HG02763 (cell line): ENCODE measurements at regions not wholly inside any gene's neighbourhood (a gene's known extent, or its start where the extent isn't known, plus 50 kb on each side); places are given as distances from the start of the nearest gene placed in this dataset.

Experiments
- ATAC-seq: cut with Tn5 transposase; IDR thresholded peaks from one replicate; pipeline ENCODE4 v1.9.1; 2021; ENCODE audit warnings: mild to moderate bottlenecking, moderate library complexity; ENCODE audit not compliant: unreplicated experiment

DNA sequence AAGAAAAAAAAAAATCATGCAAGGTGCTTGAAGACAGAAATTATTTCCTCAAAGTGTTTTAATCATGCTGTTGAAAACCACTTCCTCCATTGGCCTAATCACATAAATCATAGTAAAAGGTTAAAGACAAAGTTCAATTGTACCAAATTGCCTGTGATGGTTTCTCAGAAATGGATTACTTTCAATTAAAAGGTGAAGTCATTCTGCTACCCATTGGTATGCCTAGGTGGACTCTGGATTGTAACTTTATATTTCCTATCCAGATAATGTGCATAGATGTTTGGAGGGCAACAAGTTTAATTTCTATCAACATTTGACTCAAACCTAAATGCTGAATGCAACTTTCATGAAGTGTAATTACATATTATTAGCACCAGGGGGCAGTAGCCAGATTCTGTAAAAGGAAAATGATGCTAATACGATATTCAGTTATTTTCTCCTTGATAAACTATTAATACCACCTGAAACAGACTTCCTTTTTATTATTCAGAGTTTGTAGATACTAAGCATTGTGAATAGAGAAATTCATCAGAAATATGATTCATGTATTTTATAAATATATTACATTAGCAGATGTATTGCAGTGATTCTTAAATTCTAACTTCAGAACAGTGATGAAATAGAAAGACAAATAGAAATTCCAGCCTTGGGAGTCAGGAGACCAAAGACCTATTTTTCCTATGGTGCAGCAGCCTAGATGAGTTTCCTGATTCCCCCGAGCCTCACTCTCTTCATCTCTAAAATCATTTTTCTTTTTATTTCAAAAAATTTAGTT is 148.2 kb downstream of the CAAP1 start:
- ATAC-seq: no peak

GRCh38 chr9:26742828-26743476 is 149.7 kb downstream of the CAAP1 start:
- no peak for ATAC-seq

DNA sequence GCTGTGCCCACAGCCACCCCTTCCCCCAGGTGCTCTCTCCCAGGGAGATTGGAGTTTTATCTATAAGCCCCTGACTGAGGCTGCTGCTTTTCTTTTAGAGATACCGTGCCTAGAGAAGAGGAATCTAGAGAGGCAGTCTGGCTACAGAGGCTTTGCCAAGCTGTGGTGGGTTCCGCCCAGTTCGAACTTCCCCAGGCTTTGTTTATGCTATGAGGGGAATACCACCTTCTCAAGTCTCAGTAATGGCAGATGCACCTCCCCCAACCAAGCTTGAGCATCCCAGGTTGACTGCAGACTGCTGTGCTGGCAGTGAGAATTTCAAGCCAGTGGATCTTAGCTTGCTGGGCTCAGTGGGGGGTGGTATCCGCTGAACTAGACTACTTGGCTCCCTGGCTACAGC is 157.4 kb downstream of the CAAP1 start:
- no peak for ATAC-seq

GRCh38 chr9:26729187-26729586 is 163.4 kb downstream of the CAAP1 start:
- ATAC-seq: no peak

DNA sequence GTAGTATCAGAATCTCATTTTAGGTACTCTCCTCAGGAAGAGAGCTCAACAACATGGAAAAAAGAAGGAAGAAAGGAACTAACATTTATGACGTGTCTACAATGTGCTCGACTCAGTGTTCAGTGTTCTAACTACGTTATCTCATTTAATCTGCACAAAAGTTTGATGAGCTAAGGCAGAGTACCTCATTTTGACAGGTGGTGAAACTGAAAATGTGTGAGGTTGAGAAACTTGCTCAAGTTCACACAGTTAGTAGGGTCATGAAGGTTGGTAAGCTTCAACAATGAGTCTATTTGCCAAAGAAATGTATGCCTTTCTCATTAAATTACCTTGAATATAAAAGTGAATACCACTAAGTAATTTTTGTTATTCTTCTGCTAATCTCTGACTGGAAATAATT is 165.1 kb downstream of the CAAP1 start:
- ATAC-seq: no peak

DNA sequence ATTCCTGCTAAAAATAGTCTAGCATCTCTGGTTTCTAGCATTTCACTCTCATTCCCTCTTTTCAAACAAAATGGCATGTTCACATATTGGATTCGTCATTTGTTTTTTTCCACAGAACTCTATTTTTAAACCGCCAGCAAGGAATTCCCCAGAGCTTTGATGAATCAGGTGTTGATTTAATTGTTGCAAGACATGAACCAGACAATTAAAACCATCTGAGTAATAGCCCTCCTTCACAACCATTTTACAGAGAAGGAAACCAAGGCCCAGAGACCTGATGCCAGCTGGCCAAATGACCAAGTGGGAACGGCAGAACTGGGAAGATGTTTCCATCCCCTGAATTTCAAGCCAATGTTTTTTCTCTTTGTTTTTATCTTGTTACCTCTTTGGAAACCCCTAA is 167.0 kb downstream of the CAAP1 start:
- no peak for ATAC-seq

DNA sequence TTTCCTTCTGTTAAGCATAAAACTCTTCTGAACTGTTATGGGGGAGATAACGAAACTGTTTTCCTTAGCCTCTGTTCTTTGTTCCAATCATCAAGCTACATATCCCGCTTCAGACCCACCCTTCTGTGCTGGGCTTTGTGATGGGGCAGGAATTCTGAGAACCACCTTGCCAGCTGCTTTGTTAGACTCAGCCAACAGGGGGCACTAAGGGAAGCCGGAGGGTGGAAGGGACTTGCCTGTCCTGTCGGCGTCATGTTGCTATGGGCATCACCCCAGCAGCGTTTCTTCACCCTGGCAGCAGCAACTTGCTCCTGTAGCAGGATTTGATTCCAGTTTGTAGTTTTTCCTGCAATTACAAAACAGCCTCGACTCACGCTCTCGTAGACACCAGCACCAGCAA is 169.1 kb downstream of the CAAP1 start:
- ATAC-seq: no peak

GRCh38 chr9:26722755-26723154 is 169.8 kb downstream of the CAAP1 start:
- ATAC-seq: no peak

- ATAC-seq: no peak
These were observed 182.6 kb downstream of the CAAP1 start for GRCh38 chr9:26710008-26710407.

DNA sequence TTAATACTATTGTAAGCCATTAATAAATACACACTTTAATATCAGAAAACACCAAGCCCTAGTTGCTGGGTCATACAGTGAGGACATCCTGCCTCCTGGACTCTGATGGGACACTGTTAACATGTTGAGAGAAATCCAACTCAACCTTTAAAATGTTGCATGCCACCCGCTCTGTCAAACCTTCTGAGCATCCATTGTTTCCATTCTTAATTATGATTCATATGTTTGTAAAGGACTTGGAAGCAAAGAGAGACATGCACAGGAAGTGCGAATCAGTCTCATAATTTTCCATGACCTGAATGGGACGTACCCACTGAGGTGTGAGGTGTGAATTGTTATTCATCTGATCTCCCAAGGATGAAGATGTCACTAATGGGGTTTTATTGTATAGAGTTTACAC is 186.4 kb downstream of the CAAP1 start:
- no peak for ATAC-seq

DNA sequence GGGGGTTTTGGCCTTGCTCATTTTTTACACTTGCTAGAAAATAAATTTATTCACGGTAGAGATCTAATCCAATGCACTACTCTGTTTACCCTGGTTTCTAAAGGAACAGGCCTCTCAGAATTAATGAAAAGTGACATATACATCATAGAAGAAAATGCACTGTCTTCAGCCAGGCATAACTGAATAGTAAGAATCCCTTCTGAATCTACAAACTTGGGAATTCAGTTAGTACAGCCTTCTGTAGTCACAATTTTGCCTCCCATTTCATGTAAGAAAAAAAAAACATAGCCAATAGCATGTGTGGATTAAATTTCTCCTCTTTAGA is 197.3 kb downstream of the CAAP1 start:
- no peak for ATAC-seq

DNA sequence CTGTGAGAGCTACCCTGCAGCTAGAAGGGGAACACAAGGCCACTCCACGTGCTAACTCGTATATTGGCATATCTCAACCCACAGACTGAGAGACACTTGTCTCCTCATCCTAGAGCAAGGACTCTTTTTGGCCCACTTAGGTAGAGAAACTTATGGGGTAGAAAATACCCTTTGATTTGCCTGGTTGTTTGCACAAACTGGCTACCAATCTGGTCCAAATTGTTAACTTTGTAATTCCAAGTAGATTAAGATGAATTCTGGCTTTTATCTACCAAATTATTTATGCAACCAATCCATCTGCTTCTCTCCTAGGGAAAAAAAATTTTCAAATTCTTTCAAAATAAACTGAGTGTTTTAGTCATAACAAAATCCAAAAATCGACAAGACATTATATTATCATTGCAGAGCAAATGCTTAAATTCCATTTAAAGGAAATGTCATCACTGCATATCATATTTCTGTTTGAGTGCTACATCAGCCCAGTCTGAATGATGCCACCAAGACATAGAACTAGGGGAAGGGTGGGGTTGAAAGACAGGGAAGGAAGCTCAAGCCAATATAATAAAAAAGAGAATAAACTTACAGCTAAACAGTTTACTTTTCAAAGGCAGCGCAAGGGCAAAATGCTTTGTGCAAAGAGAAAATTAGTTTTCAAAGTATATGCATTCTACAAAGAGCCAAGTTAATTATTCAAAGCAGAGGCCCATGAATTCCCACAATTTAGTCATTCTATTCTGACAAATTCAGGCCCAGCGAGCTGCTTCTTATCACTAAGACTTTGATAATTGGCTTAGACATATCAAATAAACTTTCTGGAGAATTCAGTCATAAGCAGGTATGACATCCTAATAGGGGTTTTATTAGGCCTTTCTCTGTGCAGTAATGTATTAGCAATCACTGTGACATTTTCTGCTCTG is 198.0 kb downstream of the CAAP1 start:
- no peak for ATAC-seq

DNA sequence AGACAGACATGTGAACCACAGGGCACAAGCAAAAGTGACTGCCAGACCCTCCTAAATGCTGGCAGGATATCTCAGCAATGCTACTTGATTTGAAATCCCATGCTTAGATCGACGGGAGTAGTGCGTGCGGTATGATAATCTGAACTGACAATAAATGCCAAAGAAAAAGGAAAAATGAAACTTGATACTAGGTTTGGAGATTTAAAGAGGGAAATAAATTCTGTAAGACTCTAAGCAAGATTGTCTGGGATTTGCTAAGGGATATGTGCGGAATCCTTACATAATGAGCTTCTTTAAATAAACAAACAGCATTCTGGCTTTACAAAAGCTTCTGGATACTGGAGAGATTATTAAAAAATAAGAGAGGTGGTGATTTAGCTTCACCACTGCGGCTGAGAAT is 203.6 kb downstream of the CAAP1 start:
- ATAC-seq: no peak

DNA sequence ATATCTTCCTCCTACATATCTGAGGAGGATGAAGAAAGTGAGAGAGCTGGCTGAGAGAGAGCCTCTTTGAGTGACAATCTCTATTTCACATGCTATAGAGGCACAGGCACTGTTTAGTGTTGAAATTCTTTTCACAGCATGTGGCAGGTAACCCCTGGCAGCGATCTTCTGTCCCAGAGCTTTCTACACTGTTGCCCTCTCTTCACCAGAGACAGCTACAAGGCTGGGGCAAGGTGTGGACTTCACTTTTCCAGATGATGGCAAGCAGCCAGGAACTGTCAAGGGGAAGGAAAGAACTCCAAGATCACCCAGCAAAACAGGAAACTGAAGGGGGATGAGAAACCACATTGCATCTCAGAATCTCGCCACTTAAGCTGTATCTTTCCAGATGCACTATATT is 205.2 kb downstream of the CAAP1 start:
- no peak for ATAC-seq

DNA sequence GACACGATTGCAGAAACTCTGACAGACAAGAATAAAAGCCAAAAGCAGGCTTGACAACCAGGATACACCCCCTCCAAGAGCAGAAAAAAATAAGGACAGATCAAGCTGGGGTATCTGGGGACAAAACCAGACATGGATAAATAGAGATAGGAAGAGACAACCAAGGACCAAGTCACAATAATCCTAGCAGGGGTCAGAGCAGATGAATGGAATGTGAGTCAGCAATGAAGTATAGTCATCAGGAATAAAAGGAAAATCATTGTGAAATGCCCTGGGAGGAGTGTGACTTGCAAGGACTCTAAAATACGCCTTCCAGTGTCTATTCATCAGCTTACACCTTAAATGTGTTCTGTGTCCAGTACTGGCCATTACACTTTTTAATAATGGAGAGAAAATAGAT is 206.8 kb downstream of the CAAP1 start:
- no peak for ATAC-seq

- no peak for ATAC-seq
These were observed 208.6 kb downstream of the CAAP1 start for GRCh38 chr9:26684029-26684428.

GRCh38 chr9:26682796-26683496 is 209.7 kb downstream of the CAAP1 start:
- no peak for ATAC-seq

DNA sequence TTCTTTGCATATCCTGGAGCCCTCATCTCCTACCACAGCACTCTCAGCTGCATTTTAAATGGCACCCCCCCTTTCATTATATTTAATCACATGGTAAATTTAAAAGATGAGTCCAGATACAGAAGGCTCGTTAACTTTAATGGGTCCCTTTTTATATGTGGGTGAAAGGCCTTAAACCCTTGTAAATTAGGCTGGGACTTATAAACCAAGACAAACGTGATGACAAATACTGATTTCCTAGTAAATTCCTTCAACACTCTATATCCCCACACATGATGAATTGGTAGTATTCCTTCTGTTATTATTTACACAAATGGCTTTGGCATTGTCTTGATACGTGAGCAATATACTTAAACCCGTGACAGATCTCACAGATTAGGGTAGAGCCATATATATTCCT is 210.6 kb downstream of the CAAP1 start:
- ATAC-seq: no peak

DNA sequence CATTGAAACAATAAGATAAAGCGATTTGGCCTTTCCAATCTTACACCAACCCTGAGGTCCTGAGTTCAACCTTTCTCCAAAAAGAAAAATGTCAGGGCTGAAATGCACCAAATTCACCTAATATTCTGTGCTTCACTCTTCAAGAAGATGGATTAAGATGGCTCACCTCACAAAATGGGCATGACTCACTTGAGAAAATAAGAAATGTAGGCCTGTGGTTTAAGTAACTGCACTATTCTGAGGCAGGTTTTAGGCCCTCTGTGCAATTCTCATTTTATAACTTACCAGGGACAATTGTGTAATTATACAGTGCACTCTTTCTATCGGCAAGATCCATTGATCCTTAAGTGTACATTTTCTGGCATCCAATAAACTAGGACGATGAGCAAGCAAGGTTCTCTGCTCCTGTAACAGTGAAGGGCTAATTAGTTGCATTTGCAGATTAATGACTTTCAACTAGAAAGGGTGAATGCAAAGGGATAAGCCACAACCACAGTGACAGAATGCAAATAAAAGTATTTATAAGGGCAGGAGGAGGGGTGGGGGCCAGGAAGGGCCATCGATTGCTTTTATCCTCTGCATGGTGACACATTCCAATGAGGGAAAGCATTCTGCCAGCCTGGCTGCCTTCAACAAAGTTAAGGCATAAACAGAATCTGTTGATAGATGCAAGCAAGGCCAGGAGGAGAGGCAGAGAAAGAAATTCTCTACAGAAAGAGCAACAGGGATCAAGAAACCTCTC is 214.5 kb downstream of the CAAP1 start:
- ATAC-seq: no peak

DNA sequence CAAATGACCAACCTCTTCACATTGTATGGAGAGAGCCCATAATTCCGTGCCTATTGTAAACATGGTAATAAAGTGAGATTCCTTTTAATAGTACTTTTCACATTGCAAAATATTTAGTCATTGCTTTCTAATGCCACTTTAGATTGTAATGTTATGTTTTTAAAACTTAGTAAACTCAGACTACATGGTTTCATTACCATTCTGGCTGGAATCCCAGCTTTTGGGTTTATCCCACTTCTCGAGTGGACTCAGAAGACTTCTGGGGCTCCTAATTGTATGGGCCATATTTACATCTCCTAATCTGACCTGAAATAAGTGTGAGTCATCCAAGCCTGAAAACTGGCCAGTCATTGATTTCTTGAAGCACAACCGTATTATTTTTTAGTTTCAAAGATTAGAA is 217.6 kb downstream of the CAAP1 start:
- ATAC-seq: no peak

DNA sequence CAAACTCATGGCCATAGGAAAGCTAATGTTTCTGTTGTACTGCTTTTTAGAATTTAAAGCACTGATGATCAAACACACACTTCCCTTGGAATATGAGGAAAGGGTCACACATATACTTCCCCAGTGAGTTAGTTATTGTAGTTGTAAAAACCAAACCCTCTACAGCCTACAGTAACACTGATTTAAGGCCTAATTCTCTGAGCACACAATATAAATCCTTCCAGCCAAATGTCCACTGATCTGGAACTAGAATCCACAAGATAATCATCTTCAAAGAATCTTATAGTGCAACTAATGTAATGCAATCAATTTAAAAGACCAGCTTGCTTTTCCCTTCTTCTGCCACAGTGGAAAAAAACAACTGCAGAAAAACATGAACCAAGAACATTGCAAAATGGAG is 219.3 kb downstream of the CAAP1 start:
- no peak for ATAC-seq
